Stimulated activated CD4-positive, alpha-beta T cell treated with anti-CD3 and anti-CD28 coated beads, Interleukin-12 subunit alpha, Interleukin-12 subunit beta, amount 100 ng/mL, for 48 hours (primary cell): ENCODE measurements at regions not wholly inside any gene's neighbourhood (a gene's known extent, or its start where the extent isn't known, plus 50 kb on each side); places are given as distances from the start of the nearest gene placed in this dataset.

ENCODE experiments used
- DNase-seq, 3 donors: peaks; one replicate each; pipeline ENCODE4 v3.0.0-alpha.2; 2020; ENCODE audit warnings: low read depth in 2 of 3, low spot score in 1 of 3

DNA sequence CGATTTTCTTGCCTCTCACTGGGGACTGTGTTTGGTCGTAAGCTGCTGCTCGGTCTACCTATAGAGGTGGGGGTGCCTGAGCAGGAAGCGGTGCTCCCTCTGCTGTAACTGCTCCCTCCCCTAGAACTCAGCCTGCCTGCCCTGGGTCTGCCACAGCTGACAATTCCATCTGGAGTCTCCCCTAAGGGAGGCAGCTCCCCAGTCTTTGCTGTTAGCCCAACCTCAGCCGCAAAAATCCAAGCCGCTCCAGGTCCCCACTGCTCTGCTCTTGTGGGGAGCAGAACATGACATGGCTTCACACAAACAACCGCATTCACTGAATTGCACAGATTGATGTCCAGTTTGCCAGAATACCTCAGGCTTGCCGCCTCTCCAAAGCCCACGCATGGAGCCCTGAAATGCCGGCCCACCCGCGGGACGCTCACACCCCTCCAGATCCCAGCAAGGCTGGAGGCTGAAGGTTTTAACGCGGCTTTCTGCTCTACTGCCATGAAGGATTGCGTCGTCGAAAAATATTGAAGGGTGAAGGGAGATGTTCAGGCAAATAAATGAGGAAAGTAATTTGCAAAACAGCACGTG, 221.5 kb upstream of the FOXF1 start:
- no peak for DNase-seq

DNA sequence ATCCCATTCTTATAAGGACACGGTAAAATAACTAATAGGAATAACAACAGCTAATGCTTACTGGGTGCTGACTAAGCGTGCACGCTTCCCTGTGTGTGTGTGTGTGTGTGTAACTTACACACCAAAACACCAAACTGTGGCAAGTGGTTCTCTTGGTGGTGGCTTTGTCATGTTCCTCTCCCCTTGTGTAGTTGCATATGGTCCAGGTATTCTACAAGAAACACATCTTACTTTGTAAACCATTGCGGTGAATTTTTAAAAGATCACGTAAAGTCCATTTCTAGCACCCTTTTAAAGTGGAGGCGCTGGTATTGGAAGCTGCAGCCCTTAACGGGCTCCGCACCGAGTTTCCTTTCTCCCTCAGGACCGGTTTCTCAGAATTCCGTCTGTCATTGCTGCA, 221.0 kb upstream of the FOXF1 start:
- no peak for DNase-seq

DNA sequence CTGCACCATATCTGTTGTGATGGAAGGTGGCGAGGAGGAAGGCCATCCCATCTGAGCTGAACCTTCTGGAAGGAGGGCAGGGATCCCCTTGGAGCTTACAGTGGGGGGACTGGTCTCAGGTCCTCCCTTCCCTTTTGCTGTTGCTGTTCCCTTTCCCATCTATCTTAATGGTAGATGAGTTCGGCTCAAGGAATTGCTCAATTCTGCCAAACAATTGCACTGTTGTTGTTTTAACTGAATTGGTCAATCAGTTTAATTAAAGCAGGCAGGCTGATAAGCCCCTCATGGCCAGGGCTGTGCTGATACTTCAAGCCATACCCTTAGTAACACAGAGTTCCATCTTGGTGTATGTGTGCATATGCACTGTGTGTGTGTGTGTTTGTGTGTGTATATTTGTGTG, 220.4 kb upstream of the FOXF1 start:
- no peak for DNase-seq

DNA sequence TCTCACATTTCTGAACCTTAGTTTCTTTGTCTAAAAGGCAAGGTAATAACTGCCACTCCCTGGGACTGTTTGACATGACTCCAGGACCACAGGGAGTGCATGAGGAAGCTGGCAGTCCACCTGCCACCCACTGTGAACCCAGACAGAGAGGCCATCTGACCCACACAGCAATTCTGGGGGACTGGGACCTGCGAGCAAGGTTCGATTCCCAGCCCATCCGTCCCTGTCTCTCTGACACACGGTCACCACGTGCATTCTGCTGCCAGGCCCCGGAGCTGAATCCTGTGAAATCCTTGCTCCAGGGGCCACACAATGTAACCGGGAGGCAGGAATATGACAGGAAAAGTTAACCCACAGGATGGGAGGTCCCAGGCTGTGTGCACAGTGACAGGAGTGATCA, 218.8 kb upstream of the FOXF1 start:
- no peak for DNase-seq

DNA sequence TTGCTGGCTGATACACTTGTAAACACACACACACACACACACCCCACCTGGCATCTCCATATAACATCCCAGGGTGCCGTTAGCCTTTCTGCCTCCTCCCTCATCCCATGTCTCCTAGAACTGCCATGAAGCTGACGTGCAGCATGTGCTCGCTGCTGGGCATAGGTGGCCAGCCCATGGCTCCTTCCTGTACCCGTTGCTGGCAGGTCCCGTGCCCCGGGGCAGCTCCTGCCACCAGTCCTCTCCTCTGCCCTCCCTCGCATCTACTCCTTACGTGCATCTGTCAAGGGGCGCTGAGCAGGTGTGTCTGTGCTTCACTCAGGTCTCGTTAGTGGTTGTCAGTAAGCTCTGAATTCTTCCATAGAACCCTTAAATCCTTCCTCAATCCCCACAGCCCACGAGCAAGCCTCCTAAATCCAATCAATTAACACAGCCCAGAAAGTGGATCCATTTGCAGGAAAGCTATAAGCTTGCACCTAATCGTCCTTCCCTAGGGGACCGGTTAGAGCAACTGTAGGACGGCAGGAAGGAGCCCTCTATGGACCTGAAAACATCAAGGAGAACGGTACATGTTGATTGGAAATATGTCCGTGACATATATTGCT, 218.1 kb upstream of the FOXF1 start:
- DNase-seq: no peak

DNA sequence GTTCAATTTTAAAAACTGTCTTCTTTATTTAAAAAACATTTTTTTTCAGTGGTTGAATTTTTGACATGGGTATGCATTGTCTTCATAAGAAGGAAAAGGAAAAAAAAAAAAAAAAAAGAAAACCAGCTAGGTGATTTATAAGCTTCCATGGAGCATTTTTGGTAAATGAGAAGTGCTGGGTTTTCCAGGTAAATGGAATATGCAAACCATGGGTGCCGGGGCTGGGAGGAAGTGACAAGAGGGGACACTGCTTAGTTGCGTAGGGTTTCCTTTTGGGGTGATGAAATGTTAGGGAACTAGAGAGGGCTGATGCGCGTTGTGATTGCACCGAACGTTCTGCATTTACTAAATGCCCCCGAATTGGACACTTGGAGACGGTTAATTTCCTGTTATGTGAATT, 217.4 kb upstream of the FOXF1 start:
- no peak for DNase-seq

DNA sequence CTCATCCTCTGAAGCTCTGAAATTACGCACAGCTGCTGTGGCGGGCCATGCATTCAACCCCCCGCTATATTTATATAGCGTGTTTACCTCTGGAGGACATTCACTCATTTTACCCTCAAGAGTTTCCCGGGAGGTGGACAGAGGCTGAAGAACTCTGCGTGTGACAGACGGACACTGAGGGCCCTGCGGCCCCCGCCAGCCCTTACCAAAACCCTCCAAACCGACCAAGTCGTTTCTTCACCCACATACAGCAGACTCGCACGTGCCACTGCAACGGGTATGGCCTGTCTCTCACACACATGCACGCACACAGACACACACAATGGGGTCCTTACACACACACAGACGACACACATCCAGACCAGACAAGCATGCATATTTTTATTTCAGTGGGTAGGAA, 216.4 kb upstream of the FOXF1 start:
- DNase-seq: no peak

DNA sequence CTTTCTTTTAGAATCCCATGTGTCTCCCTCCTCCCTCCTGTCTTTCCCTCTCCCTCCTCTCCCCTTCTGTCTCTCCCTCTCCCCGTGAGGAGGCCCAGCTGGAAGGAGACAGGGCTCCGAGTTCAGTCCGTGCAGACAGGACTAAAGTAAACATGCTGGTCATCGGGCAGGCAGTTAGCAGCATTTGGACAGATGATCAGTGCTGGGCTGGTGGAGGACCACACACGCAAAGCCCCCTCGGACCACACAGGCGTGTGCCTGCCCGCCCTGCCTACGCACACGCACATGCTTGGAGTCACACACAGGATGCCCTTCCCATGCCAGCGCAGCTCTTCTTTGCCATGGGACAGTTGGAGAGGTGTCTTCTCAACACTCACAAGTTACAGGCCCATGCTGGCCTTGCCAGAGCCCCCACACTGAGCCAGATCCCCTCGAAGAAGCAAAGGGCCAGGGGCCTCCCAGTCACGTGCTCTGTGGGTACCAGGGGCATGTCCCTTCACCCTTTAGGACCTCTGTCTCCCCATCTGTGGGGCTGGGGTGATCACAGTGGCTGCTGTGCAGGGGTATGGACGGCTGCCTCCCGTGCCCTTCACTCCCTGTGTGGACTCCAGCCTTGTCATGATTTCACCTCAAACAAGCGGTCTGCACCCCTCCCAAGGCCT, 215.7 kb upstream of the FOXF1 start:
- DNase-seq: no peak

DNA sequence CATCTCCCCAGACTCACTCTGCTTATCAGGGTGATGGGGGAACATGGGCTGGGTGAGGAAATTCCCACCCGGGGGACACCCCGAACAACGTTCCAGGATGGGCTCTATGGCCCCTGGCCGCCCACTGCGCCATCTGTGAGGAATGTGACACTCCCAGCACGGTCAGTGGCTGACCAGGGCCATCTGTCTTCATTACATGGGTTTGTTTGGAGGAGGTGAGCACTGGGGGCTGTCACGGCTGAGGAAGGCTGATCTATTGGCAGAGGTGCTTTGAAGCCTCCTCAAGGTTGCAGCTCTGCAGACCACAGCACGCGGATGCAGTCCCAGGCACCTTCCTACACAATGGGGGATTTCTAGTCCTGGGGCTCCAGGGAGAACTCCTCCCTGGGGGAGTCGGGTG, 214.1 kb upstream of the FOXF1 start:
- no peak for DNase-seq

DNA sequence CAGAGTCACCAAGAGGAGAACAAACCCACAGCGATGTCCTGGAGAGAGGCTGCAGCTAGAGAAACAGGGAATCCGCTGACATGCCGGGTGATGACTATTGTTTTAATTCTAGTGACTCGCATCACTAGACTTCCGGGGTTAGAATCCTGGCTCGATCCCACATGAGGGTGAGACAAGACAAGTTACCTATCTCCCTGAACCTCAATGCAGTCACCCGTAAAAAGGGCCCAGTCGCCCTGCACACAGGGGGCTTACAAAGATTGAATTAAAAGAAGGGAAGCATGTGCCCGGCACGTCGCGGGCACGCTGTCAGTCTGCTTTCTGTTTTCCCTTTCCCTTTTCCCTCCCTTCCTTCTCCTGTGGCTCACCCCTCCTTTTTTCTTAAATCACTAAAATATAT, 212.9 kb upstream of the FOXF1 start:
- DNase-seq: no peak

DNA sequence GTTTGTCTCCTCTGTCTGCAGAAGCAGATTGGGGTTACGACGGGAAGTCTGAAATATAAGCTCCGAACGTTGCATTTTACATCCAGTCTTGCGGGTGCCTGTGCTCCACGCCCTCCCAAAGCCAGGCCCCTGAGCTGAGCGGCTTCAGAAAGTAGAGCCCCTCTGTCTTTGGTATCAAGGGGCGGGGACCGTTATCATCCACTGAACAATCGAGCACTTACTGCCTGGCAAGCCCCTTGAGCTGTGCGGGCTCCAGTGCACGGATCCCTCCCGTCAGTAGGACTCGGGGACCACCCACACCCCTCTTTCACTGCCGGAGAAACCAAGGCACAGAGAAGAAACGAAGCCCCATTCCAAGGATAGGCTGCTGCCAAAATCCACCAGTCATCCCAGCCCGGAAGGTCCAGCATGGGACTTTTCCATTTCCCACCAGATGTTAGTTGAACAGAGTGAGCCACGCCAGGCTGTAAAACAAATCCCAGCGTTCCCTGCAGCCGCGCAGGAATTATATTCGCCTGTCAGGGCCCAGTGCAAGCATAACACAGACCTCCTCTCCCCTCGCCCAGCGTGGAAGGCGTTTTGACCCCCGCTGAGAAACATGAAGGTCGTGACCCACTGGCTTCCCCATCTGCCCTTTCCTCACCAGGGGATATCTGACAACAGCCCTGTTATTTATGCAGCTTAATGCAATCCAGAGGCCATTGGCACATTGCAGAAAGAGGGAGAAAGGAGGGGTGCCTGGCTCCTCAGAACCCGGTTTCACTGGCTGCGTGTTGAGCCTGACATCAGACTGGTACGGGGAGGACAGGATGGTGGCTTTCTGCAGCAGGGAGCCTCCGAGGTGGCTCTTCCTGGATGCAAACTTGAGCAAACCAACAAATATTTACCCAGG, 212.2 kb upstream of the FOXF1 start:
- no peak for DNase-seq

DNA sequence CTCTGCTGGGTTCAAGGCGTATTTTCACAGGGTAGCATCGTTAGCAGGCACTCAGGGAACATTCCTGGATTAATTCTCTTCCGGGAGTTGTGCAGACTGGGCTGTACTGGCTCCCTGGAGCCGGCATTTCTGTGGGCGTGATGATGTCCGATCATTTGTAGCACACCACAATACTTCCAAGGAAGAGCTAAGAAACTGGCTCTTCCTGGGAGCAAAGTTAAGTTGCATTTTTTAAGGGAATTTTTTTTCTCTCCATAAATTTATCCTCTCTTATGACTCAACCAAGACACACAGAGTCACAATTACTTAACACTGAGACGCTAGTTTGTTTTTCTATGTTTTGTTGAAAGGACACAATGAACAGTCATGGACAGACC, 211.6 kb upstream of the FOXF1 start:
- DNase-seq: no peak

DNA sequence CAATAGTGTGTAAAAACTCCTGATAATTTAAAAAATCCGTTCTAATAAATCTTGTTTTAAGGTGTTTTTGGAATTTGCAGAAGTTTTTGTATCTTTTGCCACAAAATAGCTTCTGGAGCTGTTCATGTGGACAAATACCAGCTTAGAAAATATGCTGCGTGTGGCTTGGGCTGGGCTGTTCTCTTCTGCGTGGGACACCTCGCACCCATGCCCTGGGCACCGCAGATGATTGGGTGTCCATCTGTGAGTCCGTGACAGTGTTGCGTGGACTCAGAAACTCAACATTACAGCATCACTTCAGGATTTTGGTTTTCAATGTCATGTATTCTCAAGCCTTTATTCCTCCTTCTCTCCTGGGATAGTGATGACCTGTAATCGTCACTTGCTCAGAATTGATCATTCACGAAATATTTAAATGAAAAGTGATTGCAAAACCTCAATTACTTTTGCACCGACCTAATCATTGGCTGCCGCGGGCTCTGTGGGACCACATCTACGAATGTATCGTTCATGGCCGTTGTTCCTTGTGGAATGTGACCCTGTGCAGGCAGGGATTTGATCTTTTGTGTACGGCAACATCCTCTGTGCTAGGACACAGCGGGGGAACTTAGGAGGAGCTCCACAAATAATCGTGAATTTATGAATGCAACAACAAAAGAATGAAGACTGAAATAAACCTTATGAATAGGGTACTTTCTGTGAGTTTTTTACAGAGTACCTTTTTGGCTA, 210.3 kb upstream of the FOXF1 start:
- no peak for DNase-seq

DNA sequence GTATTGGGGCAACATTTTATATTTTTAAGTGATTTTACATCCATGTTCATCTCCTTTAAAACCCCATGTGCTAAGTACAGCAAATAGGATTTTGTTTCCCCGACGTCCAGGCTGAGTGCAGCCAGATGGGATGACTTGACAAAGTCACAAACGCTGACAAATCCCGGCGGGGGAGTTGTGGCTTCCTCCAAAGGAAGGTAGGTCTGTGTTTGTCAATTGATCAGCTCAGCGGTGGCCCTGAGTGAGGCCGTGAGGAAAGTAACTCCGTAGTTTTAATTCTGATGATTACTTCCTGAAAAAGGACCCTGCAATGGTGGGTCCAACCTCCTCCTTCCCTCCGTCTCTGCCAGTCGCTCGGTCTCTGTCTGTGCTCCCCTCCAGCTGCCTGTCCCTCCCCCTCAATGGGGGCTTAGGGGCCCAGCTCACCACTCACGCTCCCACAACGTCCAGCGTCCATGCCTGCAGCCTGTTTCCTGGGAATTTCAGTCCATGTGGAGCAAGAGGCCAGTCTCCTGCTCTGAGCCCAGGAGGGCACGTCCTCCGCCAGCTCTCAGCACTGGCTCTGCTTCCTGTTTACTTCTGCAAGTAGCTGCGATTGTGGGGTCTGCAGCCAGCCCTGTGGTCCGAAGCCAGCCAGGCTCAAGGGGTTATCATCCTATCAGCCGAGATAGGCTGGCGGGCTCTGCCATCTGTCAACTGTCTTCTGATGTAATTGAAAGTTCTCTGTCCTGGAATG, 209.4 kb upstream of the FOXF1 start:
- DNase-seq: no peak

DNA sequence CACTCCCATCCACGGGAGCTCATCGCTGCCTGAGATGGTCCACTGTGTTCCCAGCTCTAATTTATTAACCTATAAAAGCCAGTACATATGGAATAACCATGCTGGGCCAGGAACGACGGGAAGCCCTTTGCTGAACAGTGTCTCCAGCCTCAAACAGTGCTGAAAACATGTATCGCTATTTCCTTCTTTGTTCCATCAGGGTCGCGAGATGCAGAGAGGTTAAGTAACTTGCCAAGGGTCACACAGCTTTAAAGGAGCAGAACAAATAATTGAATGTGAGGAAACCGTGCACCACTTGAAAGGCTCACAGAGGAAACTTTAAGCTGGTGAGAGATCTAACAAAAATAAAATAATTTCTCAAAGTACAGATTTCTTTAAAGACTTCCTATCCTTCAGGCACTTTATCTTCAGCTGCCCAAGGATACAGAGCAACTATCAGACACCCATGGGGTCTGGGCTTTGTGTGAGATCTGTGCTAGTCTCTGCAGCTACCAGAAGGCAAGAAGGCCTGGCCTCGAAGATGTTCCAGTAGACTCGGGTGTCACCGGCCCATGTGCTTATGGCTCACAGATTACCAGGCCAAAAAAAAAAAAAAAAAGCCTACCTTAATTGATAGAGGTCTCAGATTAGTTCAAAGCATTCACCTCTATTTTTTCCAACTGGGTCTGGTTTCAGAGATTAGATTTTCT, 207.8 kb upstream of the FOXF1 start:
- DNase-seq: no peak

DNA sequence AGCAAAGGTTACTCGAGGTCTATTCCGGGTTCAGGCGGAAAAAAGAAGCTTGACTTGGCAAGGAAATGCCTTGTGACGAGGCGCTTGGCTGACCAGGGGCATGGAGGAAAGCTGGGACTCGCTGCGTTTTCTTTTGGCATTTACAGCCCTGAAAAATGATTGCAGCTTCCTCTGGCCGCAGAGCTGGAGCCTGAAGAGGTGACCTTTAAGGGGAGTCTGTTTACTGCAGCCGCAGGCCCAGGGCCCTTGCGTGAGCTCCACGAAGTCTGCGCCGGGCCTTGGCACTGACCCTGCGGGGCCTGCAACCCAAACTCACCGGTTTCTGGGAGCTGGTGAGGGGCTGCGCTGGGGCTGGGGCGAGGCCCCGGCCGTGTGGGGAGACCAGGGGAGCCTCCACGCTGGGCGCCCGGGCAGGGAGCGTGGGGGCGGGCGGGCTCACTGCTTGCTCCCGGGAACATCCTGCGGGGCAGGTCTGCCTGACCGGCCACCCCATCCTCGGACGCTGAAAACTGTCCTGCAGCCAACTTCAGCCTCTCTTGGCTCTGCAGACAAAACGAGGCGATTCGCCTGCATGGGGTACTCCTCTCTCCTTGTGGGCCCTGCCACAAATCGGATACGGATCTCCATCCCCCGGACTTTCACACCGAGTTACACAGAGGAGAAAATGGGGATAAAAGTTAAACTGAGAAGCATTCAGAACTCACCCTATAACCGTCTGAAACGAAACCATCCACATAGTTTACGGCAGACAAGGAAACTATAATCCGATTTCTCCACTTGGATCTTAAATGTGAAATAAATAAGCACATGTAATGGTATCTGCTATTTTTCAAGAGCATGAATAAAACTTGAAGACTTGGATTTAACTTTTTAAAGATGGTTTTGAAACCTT, 206.3 kb upstream of the FOXF1 start:
- DNase-seq: no peak

DNA sequence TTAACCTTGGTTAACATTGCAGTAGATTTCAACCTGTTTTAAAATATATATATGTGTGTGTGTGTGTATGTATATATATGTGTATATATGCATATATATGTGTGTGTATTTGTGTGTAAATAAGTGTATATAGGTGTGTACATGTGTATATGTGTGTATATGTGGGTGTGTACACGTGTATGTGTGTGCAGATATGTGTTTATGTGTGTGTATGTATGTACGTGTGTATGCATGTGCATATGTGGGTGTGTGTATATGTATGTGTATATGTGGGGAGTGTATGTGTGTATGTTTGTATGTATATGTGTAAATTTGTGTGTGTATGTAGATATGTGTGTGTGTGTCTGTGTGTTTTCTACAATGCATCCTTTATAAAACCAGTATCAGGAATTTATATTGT, 205.5 kb upstream of the FOXF1 start:
- no peak for DNase-seq

DNA sequence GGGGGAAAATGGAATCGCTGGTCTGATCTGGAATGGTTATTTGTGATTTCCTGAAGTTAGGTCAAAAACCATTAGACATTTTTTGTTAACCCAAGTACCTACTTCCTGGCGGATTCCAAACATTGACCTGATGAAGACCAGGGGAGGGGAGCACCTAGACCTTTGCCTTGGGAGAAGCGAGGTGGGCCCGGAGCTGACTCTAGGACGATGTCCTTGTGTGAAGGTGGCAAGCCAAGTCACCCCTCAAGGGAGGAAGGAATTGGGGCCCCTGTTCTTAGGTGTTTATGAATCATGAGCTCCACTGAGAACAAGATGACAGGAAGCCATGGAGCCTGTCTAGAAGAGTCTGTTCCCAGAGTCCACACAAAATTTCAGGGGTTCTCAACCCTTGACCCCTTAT, 204.9 kb upstream of the FOXF1 start:
- no peak for DNase-seq

DNA sequence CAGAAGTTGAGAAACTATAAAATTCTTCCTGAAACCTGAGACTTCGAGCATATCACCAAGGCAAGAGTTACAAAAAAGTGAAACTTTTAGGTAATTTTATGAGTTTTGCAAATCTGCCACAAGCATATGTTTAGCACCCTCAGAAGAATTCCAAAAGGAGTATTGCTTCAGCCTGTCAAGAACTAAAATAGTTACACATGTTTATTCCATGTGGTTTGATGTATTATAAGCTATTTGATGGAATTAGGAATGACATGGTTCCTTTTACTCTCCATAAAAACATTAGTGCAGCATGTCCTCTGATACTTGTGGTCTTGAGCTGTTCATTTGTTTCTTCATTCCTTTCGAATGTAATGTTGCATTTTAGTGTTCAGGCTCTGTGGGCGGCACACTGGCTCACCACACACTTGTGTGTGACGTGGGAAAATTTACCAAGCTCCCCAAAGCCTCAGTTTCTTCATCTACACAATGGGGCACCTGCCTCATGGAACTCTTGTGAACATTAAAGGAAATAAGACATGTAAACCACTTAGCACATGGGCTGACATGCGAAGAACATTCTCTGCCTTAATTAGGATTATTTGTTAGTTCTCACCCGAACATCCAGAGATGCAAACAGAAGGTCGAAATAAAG, 204.2 kb upstream of the FOXF1 start:
- no peak for DNase-seq
